ENCODE measurements at regions not wholly inside any gene's neighbourhood (a gene's known extent, or its start where the extent isn't known, plus 50 kb on each side); places are given as distances from the start of the nearest gene placed in this dataset.
A peak's percentile ranks its signal among the peaks of the same experiment; 100 is the strongest.

DNA sequence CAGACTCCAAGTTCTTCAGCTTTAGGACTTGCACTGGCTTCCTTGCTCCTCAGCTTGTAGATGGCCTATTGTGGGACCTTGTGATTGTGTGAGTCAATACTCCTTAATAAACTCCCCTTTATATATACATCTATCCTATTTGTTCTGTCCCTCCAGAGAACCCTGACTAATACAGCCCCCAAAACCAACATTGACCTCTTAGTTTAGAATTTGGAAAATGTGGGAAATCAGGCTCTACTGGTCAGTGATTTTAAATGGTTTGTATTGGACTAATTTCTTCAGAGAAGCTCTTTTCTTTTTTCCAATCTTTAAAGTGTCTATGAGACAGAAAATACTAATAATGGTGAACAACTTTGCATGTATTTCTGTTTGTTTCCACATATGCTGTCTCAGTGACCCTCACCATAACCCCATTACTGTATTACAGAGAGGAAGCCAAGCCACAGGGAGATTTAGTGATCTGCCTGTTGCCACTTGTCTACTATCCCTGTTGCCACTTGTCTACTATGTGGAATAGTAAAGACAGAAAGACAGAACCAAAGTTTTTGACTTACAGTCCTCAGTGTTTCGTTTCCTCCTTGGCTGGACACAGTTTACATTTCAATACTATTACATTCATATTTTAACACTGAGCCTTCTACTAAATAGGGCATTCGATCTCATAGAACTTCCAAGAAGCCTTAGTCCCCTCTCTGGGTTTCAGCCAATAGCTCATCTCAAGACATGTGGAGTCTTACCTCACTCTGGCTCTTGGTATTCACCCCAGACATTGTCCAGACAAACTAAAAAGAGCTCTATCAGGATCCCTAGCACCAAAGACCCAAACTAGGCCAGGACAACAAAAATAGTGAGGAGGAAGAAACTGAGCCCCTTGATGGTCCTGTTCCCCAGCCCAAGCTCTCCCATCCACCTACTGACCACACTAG, 121.0 kb downstream of the AKR1D1 start:
- Histone ChIP-seq H3K27ac (ENCODE audit: extremely low read depth, low read depth, low read length) (no peak overlapping the region), H3K9me3 (ENCODE audit: control insufficient read depth, insufficient read depth, low read depth, low read length) (no peaks in the 10 kb centered on the region), H3K4me3 (ENCODE audit: low read depth, low read length) (no peak overlapping the region), H3K36me3 (ENCODE audit: control insufficient read depth in 2 of 2, insufficient read depth in 1 of 2, low read length in 2 of 2) (no peaks in the 10 kb centered on the region), H3K4me1 (ENCODE audit: control insufficient read depth, insufficient read depth, low read length) (no peaks in the 10 kb centered on the region)
- no peak for TF ChIP-seq ZNF394 (tag by site-specific recombination; IDR thresholded peaks at IDR 0.05; ENCODE audit: borderline replicate concordance)
- TF ChIP-seq ZNF776 (tag by site-specific recombination; IDR thresholded peaks at IDR 0.05; ENCODE audit: borderline replicate concordance) = no peak
- no peak for TF ChIP-seq EGR2 (tag by site-specific recombination; IDR thresholded peaks at IDR 0.05; ENCODE audit: low read depth)
- TF ChIP-seq, protein P1, sequence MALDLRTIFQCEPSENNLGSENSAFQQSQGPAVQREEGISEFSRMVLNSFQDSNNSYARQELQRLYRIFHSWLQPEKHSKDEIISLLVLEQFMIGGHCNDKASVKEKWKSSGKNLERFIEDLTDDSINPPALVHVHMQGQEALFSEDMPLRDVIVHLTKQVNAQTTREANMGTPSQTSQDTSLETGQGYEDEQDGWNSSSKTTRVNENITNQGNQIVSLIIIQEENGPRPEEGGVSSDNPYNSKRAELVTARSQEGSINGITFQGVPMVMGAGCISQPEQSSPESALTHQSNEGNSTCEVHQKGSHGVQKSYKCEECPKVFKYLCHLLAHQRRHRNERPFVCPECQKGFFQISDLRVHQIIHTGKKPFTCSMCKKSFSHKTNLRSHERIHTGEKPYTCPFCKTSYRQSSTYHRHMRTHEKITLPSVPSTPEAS (tag by site-specific recombination; IDR thresholded peaks at IDR 0.05) = no peak
- no peak for TF ChIP-seq ZXDB (tag by site-specific recombination; IDR thresholded peaks at IDR 0.05)
- no peak for TF ChIP-seq REPIN1 (tag by site-specific recombination; IDR thresholded peaks at IDR 0.05; ENCODE audit: low read depth)
- POLR2A ChIA-PET = no interaction called here
- CTCF ChIA-PET = no interaction called here

DNA sequence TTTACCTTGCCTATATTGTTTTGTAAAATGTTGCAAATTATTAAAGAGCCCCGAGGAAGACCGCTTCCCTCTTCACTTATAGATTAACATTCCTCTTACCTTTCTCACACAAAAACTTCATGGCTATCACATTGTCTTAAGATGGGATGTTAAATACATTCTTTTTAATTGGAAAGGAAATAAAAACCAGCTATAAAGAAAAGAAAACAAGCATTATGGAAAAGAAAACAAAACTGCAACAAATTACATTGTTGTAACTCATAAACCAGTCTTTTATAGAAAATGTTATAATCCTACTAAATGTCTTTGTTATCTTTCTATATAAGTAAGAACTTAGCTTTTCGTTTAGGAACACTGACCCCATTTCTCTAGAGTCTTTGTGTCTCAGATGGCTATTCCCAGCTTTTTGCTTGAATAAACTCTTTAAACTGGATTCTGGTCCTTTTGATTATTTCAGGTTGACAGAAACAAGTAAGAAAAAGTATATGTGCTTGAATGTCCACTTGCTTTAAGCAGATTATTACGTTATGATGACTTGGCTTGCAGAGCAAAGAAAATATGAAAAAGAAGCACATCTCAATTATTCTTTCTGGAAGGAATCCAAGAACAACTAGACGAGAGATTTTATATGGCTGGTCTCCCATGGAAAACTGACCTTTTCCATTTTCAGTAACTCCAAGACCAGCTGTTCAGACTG, 128.2 kb downstream of the AKR1D1 start:
- Histone ChIP-seq H3K36me3 (ENCODE audit: control insufficient read depth in 2 of 2, insufficient read depth in 1 of 2, low read length in 2 of 2) (no peaks in the 10 kb centered on the region), H3K27ac (ENCODE audit: extremely low read depth, low read depth, low read length) (no peak overlapping the region), H3K9me3 (ENCODE audit: control insufficient read depth, insufficient read depth, low read depth, low read length) (no peaks in the 10 kb centered on the region), H3K4me3 (ENCODE audit: low read depth, low read length) (no peak overlapping the region), H3K4me1 (ENCODE audit: control insufficient read depth, insufficient read depth, low read length) (peaks cover 3% of the 10 kb centered on the region; the same call in 1 of the 2 replicates)
- ChIA-PET CTCF (interaction anchor here (0.7 kb wide), 1 partner anchor 205 kb away, joined by 3 read pairs; no protein-coding TSS in a partner anchor), POLR2A (no interaction called here)
- TF ChIP-seq ZNF335 (tag by site-specific recombination; conservative IDR thresholded peaks at IDR 0.05) = no peak
- no peak for TF ChIP-seq ZFP37 (tag by site-specific recombination; IDR thresholded peaks at IDR 0.05)
- TF ChIP-seq ZNF792 (tag by site-specific recombination; IDR thresholded peaks at IDR 0.05) = no peak
- TF ChIP-seq ZNF843 (tag by site-specific recombination; IDR thresholded peaks at IDR 0.05) = peak; percentile 66
- no peak for TF ChIP-seq KLF8 (tag by site-specific recombination; IDR thresholded peaks at IDR 0.05)
- peak; percentile 40; the same call in 1 of the 2 replicates for TF ChIP-seq OSR2 (tag by site-specific recombination; IDR thresholded peaks at IDR 0.05)
- TF ChIP-seq, protein P2, sequence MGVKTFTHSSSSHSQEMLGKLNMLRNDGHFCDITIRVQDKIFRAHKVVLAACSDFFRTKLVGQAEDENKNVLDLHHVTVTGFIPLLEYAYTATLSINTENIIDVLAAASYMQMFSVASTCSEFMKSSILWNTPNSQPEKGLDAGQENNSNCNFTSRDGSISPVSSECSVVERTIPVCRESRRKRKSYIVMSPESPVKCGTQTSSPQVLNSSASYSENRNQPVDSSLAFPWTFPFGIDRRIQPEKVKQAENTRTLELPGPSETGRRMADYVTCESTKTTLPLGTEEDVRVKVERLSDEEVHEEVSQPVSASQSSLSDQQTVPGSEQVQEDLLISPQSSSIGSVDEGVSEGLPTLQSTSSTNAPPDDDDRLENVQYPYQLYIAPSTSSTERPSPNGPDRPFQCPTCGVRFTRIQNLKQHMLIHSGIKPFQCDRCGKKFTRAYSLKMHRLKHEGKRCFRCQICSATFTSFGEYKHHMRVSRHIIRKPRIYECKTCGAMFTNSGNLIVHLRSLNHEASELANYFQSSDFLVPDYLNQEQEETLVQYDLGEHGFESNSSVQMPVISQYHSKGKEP (tag by site-specific recombination; IDR thresholded peaks at IDR 0.05) = no peak
- TF ChIP-seq, protein P3, sequence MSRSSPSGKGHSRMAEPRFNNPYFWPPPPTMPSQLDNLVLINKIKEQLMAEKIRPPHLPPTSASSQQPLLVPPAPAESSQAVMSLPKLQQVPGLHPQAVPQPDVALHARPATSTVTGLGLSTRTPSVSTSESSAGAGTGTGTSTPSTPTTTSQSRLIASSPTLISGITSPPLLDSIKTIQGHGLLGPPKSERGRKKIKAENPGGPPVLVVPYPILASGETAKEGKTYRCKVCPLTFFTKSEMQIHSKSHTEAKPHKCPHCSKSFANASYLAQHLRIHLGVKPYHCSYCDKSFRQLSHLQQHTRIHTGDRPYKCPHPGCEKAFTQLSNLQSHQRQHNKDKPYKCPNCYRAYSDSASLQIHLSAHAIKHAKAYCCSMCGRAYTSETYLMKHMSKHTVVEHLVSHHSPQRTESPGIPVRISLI (tag by site-specific recombination; IDR thresholded peaks at IDR 0.05) = 0 out of 2 replicates have a peak, but pooled peaks have one; percentile 59
- no peak for TF ChIP-seq ZNF175 (tag by site-specific recombination; IDR thresholded peaks at IDR 0.05)
- 0 out of 2 replicates have a peak, but pooled peaks have one; percentile 31 for TF ChIP-seq OVOL3 (tag by site-specific recombination; IDR thresholded peaks at IDR 0.05)
- no peak for TF ChIP-seq GLI4 (tag by site-specific recombination; IDR thresholded peaks at IDR 0.05)
- no peak for TF ChIP-seq ZNF324 (tag by site-specific recombination; IDR thresholded peaks at IDR 0.05)
- TF ChIP-seq FEZF1 (tag by site-specific recombination; IDR thresholded peaks at IDR 0.05) = peak; percentile 76
- peak; percentile 55; the same call in 1 of the 2 replicates for TF ChIP-seq TCF7L2 (IDR thresholded peaks at IDR 0.05; ENCODE audit: borderline replicate concordance, low read depth, low read length)
- TF ChIP-seq ZNF302 (tag by site-specific recombination; IDR thresholded peaks at IDR 0.05; ENCODE audit: low read depth) = no peak
- TF ChIP-seq, protein P4, sequence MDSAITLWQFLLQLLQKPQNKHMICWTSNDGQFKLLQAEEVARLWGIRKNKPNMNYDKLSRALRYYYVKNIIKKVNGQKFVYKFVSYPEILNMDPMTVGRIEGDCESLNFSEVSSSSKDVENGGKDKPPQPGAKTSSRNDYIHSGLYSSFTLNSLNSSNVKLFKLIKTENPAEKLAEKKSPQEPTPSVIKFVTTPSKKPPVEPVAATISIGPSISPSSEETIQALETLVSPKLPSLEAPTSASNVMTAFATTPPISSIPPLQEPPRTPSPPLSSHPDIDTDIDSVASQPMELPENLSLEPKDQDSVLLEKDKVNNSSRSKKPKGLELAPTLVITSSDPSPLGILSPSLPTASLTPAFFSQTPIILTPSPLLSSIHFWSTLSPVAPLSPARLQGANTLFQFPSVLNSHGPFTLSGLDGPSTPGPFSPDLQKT (IDR thresholded peaks at IDR 0.05; ENCODE audit: borderline replicate concordance, low read depth, low read length) = no peak
- TF ChIP-seq ZNF776 (tag by site-specific recombination; IDR thresholded peaks at IDR 0.05; ENCODE audit: borderline replicate concordance) = no peak
- no peak for TF ChIP-seq ZNF558 (tag by site-specific recombination; IDR thresholded peaks at IDR 0.05)
- TF ChIP-seq ZNF830 (tag by site-specific recombination; IDR thresholded peaks at IDR 0.05; ENCODE audit: low read depth) = no peak
- no peak for TF ChIP-seq ZNF596 (tag by site-specific recombination; IDR thresholded peaks at IDR 0.05)
- TF ChIP-seq ZNF777 (tag by site-specific recombination; IDR thresholded peaks at IDR 0.05; ENCODE audit: borderline replicate concordance) = no peak
- no peak for TF ChIP-seq HOXA7 (CRISPR knock-in tag; IDR thresholded peaks at IDR 0.05; ENCODE audit: borderline replicate concordance)

Data from HEK293 (cell line).